Astrocyte of the cerebellum (primary cell): ENCODE measurements at regions not wholly inside any gene's neighbourhood (a gene's known extent, or its start where the extent isn't known, plus 50 kb on each side); places are given as distances from the start of the nearest gene placed in this dataset.
"Not testable (repeated sequence)": the region's sequence is repeated elsewhere in the genome, so short reads cannot be mapped to it uniquely, and the experiment has no call there.

Source experiments
- DNase-seq: peaks from one replicate; pipeline ENCODE4 v3.0.0-alpha.2; 2011; ENCODE audit warnings: low read depth
- H3K4me3 ChIP-seq: 2 replicates; pipeline ENCODE4 v1.5.1; 2011; ENCODE audit warnings: mild to moderate bottlenecking, low read depth, low read length, moderate library complexity
- CTCF ChIP-seq: IDR thresholded peaks from 2 replicates; pipeline ENCODE4 v1.5.1; 2012; ENCODE audit warnings: low read length, low read depth, moderate library complexity, mild to moderate bottlenecking; ENCODE audit errors: missing control alignments
- in situ Hi-C: cut with HindIII; loops from 2 replicates; pipeline ENCODE4 v1.10.0; 2017; ENCODE audit warnings: low sequenced_read_pairs

DNA sequence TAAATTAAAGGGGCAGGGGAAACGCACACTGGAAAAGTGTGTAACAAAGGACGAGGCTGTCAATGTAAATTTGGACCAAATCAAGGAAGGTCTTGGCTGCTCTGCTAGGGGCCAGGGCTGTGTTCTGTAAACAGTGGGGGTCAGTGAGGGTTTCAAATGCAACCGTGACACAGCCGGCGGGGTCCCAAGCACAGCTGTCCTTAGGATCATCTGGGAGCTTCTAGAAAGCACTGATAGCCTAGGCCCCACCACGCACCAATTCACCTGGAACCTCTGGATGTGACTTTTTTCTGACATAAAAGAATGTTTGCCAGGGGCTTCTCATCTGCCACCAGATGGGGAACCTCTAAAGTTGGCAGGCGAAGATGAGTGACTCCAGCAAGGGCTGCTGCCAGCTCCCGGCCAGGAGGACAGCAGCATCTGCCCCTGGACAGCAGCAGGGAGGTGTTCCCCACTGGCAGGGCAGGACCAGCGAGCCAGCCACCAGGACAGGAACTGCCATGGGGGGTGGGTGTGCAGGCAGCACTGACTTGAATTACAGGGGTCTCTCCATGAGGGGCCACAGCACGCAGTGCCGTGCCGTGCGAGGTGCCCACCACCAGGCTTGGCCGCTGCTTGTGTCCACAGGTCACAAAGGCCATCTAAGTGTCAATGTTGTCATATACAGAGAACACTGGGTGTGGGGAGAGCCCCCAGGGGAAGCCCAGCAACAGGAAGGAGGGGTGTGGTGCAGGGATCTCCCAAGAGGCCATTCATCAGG, 87.5 kb downstream of the SOX1 start:
- no peak for DNase-seq
- TF ChIP-seq CTCF, result no peak
- in situ Hi-C loops, result loop anchor here (5.0 kb wide), 1 partner anchor 88 kb away; no protein-coding TSS in a partner anchor

DNA sequence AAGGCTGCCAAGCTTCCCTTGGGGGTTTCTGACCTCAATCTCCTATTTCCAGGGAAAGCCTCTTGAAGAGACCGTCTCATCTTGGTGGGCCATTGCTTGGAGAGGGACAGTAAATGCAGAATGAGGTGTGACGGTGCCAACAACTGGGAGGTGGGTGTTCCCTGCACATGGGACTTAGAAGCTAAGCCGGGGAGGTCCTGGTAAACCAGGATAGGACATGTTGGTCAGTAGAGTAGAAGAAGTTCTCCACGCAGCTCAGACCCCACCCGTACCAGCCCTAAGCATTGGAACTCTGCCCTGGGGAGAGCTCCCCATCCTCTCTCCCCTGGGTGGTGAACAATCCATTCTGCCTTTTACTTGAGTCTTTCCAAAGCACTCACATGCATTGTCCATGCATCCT, 92.0 kb downstream of the SOX1 start:
- TF ChIP-seq CTCF, result no peak
- in situ Hi-C loops, result loop anchor here (5.0 kb wide), 1 partner anchor 83 kb away; no protein-coding TSS in a partner anchor
- no peak overlapping the region for H3K4me3 ChIP-seq
- no peak for DNase-seq

More for the DNA sequence above, 87.5 kb downstream of the SOX1 start:
- no peak overlapping the region for H3K4me3 ChIP-seq

DNA sequence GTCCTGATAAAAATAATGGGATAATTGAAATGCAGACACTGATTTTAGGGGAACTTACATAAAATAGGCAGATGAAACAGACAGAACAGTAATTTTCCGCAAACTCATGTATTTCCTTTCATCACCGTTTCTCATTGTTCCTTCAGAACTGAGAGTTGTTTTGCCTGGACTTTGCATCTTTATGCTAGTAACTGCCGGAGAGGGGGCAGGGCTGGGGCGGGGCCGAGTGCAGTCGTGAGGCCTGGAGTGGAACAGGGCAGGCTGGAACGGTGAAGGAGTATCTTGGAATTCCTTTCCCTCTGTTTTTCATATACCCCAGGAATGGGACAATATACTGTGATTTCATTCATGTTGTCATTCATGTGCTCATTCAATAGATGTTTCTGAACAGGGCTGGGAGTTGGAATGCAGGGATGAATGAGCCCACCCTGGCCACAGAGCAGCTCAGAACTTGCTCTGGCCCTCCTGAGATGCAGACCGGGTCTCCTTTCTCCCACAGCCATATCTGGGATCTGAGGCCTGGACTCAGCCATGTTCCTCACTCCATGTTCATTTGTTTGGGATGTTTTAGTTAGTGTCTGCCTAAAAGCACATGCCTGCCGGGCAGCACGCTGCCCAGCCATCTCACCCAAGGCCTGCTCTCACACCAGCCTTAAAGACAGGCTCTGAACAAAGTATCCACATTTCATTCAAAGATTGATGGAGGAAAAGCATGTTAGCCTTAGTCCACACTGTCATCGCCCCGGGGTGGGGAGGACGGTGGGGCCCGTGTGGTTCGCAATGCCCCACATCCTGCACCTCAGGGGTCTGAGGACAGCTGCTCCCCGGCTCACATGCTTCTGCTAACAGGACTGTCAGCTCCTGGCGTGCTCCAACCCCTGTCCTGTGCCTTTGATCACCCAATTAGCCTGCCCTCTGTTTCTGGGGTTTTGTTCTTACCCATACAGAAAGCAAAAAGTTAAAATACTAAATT, 92.9 kb downstream of the SOX1 start:
- TF ChIP-seq CTCF, result no peak
- no peak overlapping the region for H3K4me3 ChIP-seq
- no peak for DNase-seq
- in situ Hi-C loops, result loop anchor here (5.0 kb wide), 1 partner anchor 82 kb away; no protein-coding TSS in a partner anchor

- TF ChIP-seq CTCF, result no peak
- no peak for DNase-seq
- H3K4me3 ChIP-seq, result no peak overlapping the region
- in situ Hi-C loops, result no loop called here
These were observed 93.6 kb downstream of the SOX1 start for GRCh38 chr13:112160558-112160957.

DNA sequence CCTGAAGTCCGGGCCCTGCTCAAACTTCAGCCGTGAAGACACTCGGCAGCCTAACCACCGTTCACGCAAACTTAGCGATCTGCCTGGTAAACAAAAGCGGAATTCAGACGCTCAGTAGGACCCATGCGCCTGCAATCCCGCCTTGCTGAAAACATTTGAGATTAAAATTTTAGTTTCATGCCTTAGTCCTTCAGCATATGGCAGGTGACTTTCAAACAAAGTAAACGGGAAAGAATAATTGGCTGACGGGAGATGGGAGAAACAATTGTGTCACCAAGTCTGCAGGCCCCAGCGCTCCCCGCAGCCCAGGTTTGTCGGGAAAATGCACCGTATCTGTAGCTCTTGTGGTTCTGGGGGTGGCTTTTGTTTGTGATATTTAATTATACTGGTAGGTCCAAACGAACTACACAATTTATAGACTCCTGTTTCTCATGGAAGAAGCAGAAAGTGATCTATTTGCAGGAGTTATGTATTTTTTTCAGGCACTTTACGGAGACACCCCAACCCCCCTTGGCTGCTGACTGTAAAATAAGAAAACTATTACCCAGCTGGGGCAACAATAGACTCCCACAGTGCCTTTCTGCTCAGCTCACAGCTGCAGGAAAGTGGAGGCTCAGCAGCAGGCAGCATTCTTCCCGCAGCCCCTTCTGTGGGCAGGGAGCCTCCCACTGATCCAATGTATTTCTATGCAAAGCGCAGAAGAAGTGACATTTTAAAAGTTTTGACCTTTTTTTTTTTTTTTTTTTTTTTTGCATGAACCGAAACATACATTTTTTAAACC, 94.8 kb downstream of the SOX1 start:
- in situ Hi-C loops, result no loop called here
- TF ChIP-seq CTCF, result no peak
- no peak for DNase-seq
- no peak overlapping the region for H3K4me3 ChIP-seq

DNA sequence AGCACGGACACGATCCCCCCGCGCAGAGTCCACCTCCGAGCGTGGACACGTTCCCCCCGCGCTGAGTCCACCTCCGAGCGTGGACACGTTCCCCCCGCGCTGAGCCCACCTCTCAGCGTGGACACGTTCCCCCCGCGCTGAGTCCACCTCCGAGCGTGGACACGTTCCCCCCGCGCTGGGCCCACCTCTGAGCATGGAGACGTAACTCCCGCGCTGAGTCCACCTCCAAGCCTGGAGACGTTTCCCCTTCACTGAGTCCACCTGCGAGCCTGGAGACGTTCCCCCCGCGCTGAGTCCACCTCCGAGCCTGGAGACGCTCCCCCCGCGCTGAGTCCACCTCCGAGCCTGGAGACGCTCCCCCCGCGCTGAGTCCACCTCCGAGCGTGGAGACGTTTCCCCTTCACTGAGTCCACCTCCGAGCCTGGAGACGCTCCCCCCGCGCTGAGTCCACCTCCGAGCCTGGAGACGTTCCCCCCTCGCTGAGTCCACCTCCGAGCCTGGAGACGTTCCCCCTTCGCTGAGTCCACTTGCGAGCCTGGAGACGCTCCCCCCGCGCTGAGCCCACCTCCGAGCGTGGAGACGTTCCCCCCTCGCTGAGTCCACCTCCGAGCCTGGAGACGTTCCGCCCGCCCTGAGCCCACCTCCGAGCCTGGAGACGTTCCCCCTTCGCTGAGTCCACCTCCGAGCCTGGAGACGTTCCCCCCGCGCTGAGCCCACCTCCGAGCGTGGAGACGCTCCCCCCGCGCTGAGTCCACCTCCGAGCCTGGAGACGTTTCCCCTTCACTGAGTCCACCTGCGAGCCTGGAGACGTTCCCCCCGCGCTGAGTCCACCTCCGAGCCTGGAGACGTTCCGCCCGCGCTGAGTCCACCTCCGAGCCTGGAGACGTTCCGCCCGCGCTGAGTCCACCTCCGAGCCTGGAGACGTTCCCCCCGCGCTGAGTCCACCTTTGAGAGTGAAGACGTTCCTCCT, 97.0 kb downstream of the SOX1 start:
- H3K4me3 ChIP-seq, in situ Hi-C loops, DNase-seq: not testable (repeated sequence)
